Kidney (tissue), 13 donors: ENCODE measurements at regions not wholly inside any gene's neighbourhood (a gene's known extent, or its start where the extent isn't known, plus 50 kb on each side); places are given as distances from the start of the nearest gene placed in this dataset.

Experiments
- DNase-seq, 5 donors: peaks; one replicate each; pipeline ENCODE4 v3.0.0-alpha.2; 2013 to 2020
- FAIRE-seq: peaks from 2 replicates; lab custom pipeline; 2012; peaks lifted over from hg19 to GRCh38; lab: Jason Lieb, UNC
- H3K27ac ChIP-seq, 2 donors: one replicate each; pipeline ENCODE4 v1.7.0; 2013; ENCODE audit warnings: low read depth in 2 of 2, low read length in 2 of 2, inconsistent platforms in 1 of 2
- H3K27me3 ChIP-seq: one replicate; pipeline ENCODE4 v1.7.1; 2013; ENCODE audit warnings: low read length, inconsistent platforms; ENCODE audit not compliant: control insufficient read depth, insufficient read depth
- H3K36me3 ChIP-seq, 3 donors: one replicate each; pipeline versions ENCODE4 v1.7.0 to v1.7.1; 2013; ENCODE audit warnings: low read length in 3 of 3, control low read depth in 1 of 3, inconsistent platforms in 1 of 3; ENCODE audit not compliant: insufficient read depth in 3 of 3, control insufficient read depth in 2 of 3
- H3K4me1 ChIP-seq, 3 donors: one replicate each; pipeline versions ENCODE4 v1.7.0 to v1.7.1; 2013; ENCODE audit warnings: low read length in 3 of 3, inconsistent platforms in 1 of 3, low read depth in 1 of 3; ENCODE audit not compliant: control insufficient read depth in 2 of 3, insufficient read depth in 2 of 3
- H3K4me3 ChIP-seq, 3 donors: one replicate each; pipeline versions ENCODE4 v1.7.0 to v1.8.1; 2013; ENCODE audit warnings: low read length in 3 of 3, control low read depth in 1 of 3, inconsistent platforms in 1 of 3
- H3K9ac ChIP-seq, 3 donors: one replicate each; pipeline versions ENCODE4 v1.7.0 to v1.7.1; 2013; ENCODE audit warnings: low read length in 3 of 3, control low read depth in 1 of 3, inconsistent platforms in 1 of 3
- H3K9me3 ChIP-seq, 3 donors: one replicate each; pipeline versions ENCODE4 v1.7.0 to v1.7.1; 2013; ENCODE audit warnings: low read length in 3 of 3, control low read depth in 1 of 3, inconsistent platforms in 1 of 3; ENCODE audit not compliant: control insufficient read depth in 2 of 3, insufficient read depth in 1 of 3
- intact Hi-C: fragments of 100-400 bp; cut with DNase I; formaldehyde crosslinking; loops from one replicate; pipeline ENCODE4 v1.11.1; 2022
- TF ChIP-seq, protein P1 (sequence below): IDR thresholded peaks from 3 replicates; pipeline ENCODE4 v1.5.1; 2012; ENCODE audit warnings: mild to moderate bottlenecking, moderate library complexity, borderline replicate concordance; ENCODE audit not compliant: insufficient read depth; ENCODE audit errors: extremely low read depth
- donor health status: control.
- donor health status: control.
- donor health status: control.
- donor health status: control.
- donor health status: control.
- donor health status: DM: yes; HTN: yes; CAD: no.
- donor health status: Normal renal cell carcinoma (clear cell type).

DNA sequence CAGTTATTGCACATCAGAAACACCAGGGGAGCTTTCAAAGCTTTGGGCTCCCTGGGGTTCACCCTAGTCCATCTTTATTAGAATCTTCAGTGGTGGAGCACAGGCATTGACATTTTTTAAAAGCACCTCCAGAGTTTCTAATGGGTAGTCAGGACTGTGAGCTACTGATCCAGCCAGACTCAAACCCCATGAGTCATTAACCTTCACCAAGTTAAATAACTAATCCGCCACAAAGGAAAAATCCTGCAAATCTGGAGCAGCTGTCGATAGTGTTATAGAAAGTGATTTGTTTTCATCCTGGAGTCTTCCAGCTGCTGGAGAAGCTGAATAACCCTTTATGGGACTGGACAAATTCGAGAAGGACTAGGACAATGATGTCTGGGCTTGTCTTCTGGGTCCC, 93.2 kb upstream of the PIRT start:
- intact Hi-C loops, result no loop called here
- Histone ChIP-seq H3K4me1 (no peaks in the 10 kb centered on the region), H3K27me3 (no peaks in the 10 kb centered on the region), H3K36me3 (no peaks in the 10 kb centered on the region), H3K9me3 (no peaks in the 10 kb centered on the region), H3K9ac (no peak overlapping the region), H3K4me3 (no peak overlapping the region), H3K27ac (no peak overlapping the region)
- TF ChIP-seq, protein P1, sequence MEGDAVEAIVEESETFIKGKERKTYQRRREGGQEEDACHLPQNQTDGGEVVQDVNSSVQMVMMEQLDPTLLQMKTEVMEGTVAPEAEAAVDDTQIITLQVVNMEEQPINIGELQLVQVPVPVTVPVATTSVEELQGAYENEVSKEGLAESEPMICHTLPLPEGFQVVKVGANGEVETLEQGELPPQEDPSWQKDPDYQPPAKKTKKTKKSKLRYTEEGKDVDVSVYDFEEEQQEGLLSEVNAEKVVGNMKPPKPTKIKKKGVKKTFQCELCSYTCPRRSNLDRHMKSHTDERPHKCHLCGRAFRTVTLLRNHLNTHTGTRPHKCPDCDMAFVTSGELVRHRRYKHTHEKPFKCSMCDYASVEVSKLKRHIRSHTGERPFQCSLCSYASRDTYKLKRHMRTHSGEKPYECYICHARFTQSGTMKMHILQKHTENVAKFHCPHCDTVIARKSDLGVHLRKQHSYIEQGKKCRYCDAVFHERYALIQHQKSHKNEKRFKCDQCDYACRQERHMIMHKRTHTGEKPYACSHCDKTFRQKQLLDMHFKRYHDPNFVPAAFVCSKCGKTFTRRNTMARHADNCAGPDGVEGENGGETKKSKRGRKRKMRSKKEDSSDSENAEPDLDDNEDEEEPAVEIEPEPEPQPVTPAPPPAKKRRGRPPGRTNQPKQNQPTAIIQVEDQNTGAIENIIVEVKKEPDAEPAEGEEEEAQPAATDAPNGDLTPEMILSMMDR, result no peak
- FAIRE-seq (no peak), DNase-seq (peak in 2 of 5 donors; percentile 12 to 13)

DNA sequence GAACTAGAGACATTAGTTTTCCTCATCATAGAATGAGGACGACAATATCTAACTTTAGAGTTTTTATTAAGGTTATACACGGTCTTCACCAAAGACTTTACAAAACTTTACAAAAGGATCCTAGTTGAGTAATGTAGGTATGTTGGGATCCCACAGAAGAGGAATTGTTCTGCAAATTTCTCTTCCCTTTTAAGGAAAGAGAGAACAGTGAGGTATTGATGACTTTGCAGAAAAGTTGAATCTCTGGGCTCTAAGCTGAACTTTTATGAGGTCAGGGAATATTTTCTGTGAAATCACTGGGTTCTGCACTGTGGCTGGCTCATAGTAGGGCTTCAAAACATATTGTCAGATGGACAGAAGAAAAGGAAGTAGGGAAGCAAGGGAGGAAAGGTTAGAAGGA, 89.8 kb upstream of the PIRT start:
- no peak overlapping the region for H3K9ac ChIP-seq
- no peak for FAIRE-seq
- intact Hi-C loops, result no loop called here

DNA sequence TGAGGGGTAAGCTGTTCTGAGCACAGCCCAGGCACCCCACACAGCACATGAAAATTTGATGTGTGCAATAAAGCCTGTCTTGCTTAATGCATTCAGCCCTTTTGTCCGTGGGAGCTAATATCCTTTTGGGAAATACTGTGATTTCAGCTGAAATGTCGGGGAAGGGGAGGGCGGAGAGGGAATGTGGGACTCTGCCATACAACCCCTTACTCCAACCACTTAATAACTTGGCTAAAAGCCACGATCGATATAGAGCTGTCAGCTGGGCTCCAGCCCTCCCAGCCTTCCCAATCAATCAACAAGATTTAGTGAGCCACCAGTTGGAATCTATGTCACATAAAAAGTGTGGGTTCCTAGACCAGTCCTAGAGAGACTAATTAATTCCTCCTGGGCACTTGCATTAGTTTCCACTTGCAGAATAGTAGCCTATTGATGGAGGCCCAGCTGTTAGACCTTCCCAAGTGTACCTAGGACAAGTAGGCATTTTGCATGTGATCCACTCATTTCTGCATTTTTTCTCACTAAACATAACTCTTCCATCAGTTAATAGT, 82.7 kb upstream of the PIRT start:
- H3K27me3 ChIP-seq, result no peaks in the 10 kb centered on the region
- H3K9ac ChIP-seq, result no peak overlapping the region
- no peak overlapping the region for H3K27ac ChIP-seq
- TF ChIP-seq, protein P1, result no peak
- DNase-seq (no peak), FAIRE-seq (no peak)
- H3K9me3 ChIP-seq, result no peaks in the 10 kb centered on the region
- H3K4me1 ChIP-seq, result no peaks in the 10 kb centered on the region
- no peaks in the 10 kb centered on the region for H3K36me3 ChIP-seq
- no peak overlapping the region for H3K4me3 ChIP-seq
- intact Hi-C loops, result no loop called here

More for the DNA sequence above, 89.8 kb upstream of the PIRT start:
- no peak for DNase-seq
- Histone ChIP-seq H3K4me3 (no peak overlapping the region), H3K27ac (no peak overlapping the region), H3K27me3 (no peaks in the 10 kb centered on the region), H3K9me3 (no peaks in the 10 kb centered on the region), H3K36me3 (no peaks in the 10 kb centered on the region), H3K4me1 (no peaks in the 10 kb centered on the region)
- TF ChIP-seq, protein P1, result no peak

DNA sequence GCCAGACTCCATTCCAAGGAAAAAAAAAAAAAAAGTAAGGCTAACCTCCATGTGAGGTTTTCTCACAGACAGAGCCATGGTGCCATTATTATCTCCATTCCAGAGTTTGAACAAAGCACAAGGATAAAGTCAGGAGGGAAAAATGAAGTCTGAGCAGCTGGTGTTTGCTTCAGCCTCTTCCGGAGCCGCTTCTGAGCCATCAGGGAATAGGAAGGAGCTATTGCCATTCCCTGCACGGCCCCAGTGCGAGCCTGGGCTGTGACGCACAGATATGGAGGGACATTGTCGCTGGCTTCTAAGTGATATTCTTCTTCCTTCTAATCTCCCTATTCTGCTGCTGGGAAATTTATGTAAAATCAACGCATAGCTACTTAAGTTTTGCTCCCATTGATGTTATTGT, 69.5 kb upstream of the PIRT start:
- H3K4me3 ChIP-seq, result no peak overlapping the region
- no peaks in the 10 kb centered on the region for H3K36me3 ChIP-seq
- no peaks in the 10 kb centered on the region for H3K4me1 ChIP-seq
- H3K27me3 ChIP-seq, result no peaks in the 10 kb centered on the region
- H3K9ac ChIP-seq, result no peak overlapping the region
- H3K27ac ChIP-seq, result no peak overlapping the region
- H3K9me3 ChIP-seq, result peaks cover 0 to 8% (median 0%) of the 10 kb centered on the region in 3 donors
- intact Hi-C loops, result no loop called here
- no peak for FAIRE-seq
- DNase-seq, result no peak
- TF ChIP-seq, protein P1, result no peak
